ENCODE measurements at regions not wholly inside any gene's neighbourhood (a gene's known extent, or its start where the extent isn't known, plus 50 kb on each side); places are given as distances from the start of the nearest gene placed in this dataset.

GRCh38 chr7:25454020-25454419, 225.7 kb upstream of the NPVF start:
- no peaks in the 10 kb centered on the region for H3K9me3 ChIP-seq (ENCODE audit: low read length)
- peaks cover 38% of the 10 kb centered on the region; the same call in 1 of the 2 replicates for H3K27me3 ChIP-seq (ENCODE audit: low read length)
- no peaks in the 10 kb centered on the region for H3K4me1 ChIP-seq (ENCODE audit: insufficient read depth, low read length)
- no peak overlapping the region for H3K4me3 ChIP-seq (ENCODE audit: low read length)
- no peak overlapping the region for H2AFZ ChIP-seq (ENCODE audit: low read length)
- POLR2A ChIA-PET (ENCODE audit: unreplicated experiment), result no interaction called here
- H3K4me2 ChIP-seq (ENCODE audit: low read length), result no peak overlapping the region
- no peaks in the 10 kb centered on the region for H4K20me1 ChIP-seq (ENCODE audit: low read length)
- BruUV-seq (replicated peaks), result no TSS peak
- H3K27ac ChIP-seq (ENCODE audit: low read length), result no peak overlapping the region
- TF ChIP-seq CTCF (conservative IDR thresholded peaks at IDR 0.05; ENCODE audit: low read depth, low read length) (no peak), EZH2 (IDR thresholded peaks at IDR 0.05; ENCODE audit: low read length, unreplicated experiment) (no peak)
- DNase-seq, result no peak
- H3K36me3 ChIP-seq (ENCODE audit: low read depth, low read length), result no peaks in the 10 kb centered on the region
- intact Hi-C loops (cut with micrococcal nuclease), result no loop called here
- no peak for ATAC-seq
- no peaks in the 10 kb centered on the region for H3K9me2 ChIP-seq (replicated peaks; ENCODE audit: low read length)
- no peaks in the 10 kb centered on the region for H3F3A ChIP-seq (ENCODE audit: low read length, unreplicated experiment)
- no peak overlapping the region for H3K9ac ChIP-seq (ENCODE audit: low read length)
- CTCF ChIA-PET, result no interaction called here
- H3K79me2 ChIP-seq (ENCODE audit: low read length), result no peaks in the 10 kb centered on the region

GRCh38 chr7:25454562-25455041, 226.3 kb upstream of the NPVF start:
- CTCF ChIA-PET, result no interaction called here
- Histone ChIP-seq H3K4me3 (ENCODE audit: low read length) (peak overlapping the region; percentile 39; the same call in 1 of the 2 replicates), H3K36me3 (ENCODE audit: low read depth, low read length) (no peaks in the 10 kb centered on the region), H3K9me3 (ENCODE audit: low read length) (no peaks in the 10 kb centered on the region), H4K20me1 (ENCODE audit: low read length) (no peaks in the 10 kb centered on the region), H3K9ac (ENCODE audit: low read length) (no peak overlapping the region), H3K9me2 (replicated peaks; ENCODE audit: low read length) (no peaks in the 10 kb centered on the region), H3K4me2 (ENCODE audit: low read length) (peak overlapping the region; percentile 56), H2AFZ (ENCODE audit: low read length) (0 out of 2 replicates have a peak overlapping the region, but pooled peaks have one; percentile 20), H3K27ac (ENCODE audit: low read length) (no peak overlapping the region), H3K4me1 (ENCODE audit: insufficient read depth, low read length) (no peaks in the 10 kb centered on the region), H3K27me3 (ENCODE audit: low read length) (peaks cover 38% of the 10 kb centered on the region; the same call in 1 of the 2 replicates), H3K79me2 (ENCODE audit: low read length) (no peaks in the 10 kb centered on the region), H3F3A (ENCODE audit: low read length, unreplicated experiment) (no peaks in the 10 kb centered on the region)
- POLR2A ChIA-PET (ENCODE audit: unreplicated experiment), result no interaction called here
- BruUV-seq (replicated peaks), result no TSS peak
- intact Hi-C loops (cut with micrococcal nuclease), result no loop called here
- no peak for TF ChIP-seq EZH2phosphoT487 (IDR thresholded peaks at IDR 0.05; ENCODE audit: borderline replicate concordance, low read length)
- no peak for TF ChIP-seq EZH2 (IDR thresholded peaks at IDR 0.05; ENCODE audit: low read length, unreplicated experiment)
- TF ChIP-seq CTCF (conservative IDR thresholded peaks at IDR 0.05; ENCODE audit: low read depth, low read length), result no peak
- ATAC-seq (no peak), DNase-seq (no peak)

GRCh38 chr7:25455683-25456251, 227.5 kb upstream of the NPVF start:
- Histone ChIP-seq H3K36me3 (ENCODE audit: low read depth, low read length) (no peaks in the 10 kb centered on the region), H3F3A (ENCODE audit: low read length, unreplicated experiment) (no peaks in the 10 kb centered on the region), H4K20me1 (ENCODE audit: low read length) (no peaks in the 10 kb centered on the region), H3K27ac (ENCODE audit: low read length) (no peak overlapping the region), H3K9me3 (ENCODE audit: low read length) (no peaks in the 10 kb centered on the region), H3K79me2 (ENCODE audit: low read length) (no peaks in the 10 kb centered on the region), H3K4me3 (ENCODE audit: low read length) (no peak overlapping the region), H3K4me2 (ENCODE audit: low read length) (no peak overlapping the region), H3K27me3 (ENCODE audit: low read length) (peaks cover 43% of the 10 kb centered on the region; the same call in 1 of the 2 replicates), H3K9ac (ENCODE audit: low read length) (no peak overlapping the region), H3K9me2 (replicated peaks; ENCODE audit: low read length) (no peaks in the 10 kb centered on the region), H3K4me1 (ENCODE audit: insufficient read depth, low read length) (no peaks in the 10 kb centered on the region), H2AFZ (ENCODE audit: low read length) (no peak overlapping the region)
- no peak for DNase-seq
- ChIA-PET POLR2A (ENCODE audit: unreplicated experiment) (no interaction called here), CTCF (no interaction called here)
- ATAC-seq, result no peak
- no peak for TF ChIP-seq CTCF (conservative IDR thresholded peaks at IDR 0.05; ENCODE audit: low read depth, low read length)
- intact Hi-C loops (cut with micrococcal nuclease), result no loop called here
- BruUV-seq (replicated peaks), result no TSS peak

Data from PC-3 (cell line).